22Rv1 (cell line): ENCODE measurements at regions not wholly inside any gene's neighbourhood (a gene's known extent, or its start where the extent isn't known, plus 50 kb on each side); places are given as distances from the start of the nearest gene placed in this dataset.

Source experiments
- H3K27ac ChIP-seq: fragments of 450-650 bp; 2 replicates; pipeline ENCODE4 v1.5.1; 2017
- CTCF ChIP-seq: fragments of 450-650 bp; IDR thresholded peaks from 2 replicates; pipeline ENCODE4 v1.5.1; 2017; ENCODE audit warnings: mild to moderate bottlenecking
- ZFX ChIP-seq: fragments of 450-650 bp; IDR thresholded peaks from 2 replicates; pipeline ENCODE4 v1.6.1; 2017; ENCODE audit warnings: antibody characterized with exemption, borderline replicate concordance

GRCh38 chr3:17928502-17929145 is 186.2 kb upstream of the TBC1D5 start:
- TF ChIP-seq CTCF (no peak), ZFX (no peak)
- no peak overlapping the region for H3K27ac ChIP-seq

GRCh38 chr3:17927036-17927435 is 184.6 kb upstream of the TBC1D5 start:
- no peak overlapping the region for H3K27ac ChIP-seq
- TF ChIP-seq CTCF = no peak
- no peak for TF ChIP-seq ZFX

GRCh38 chr3:17915341-17915740 is 172.9 kb upstream of the TBC1D5 start:
- no peak overlapping the region for H3K27ac ChIP-seq
- TF ChIP-seq CTCF (no peak), ZFX (no peak)

GRCh38 chr3:17913359-17913758 is 170.9 kb upstream of the TBC1D5 start:
- TF ChIP-seq ZFX (no peak), CTCF (no peak)
- H3K27ac ChIP-seq = no peak overlapping the region

GRCh38 chr3:17911986-17912760 is 169.7 kb upstream of the TBC1D5 start:
- no peak for TF ChIP-seq ZFX
- TF ChIP-seq CTCF = no peak
- no peak overlapping the region for H3K27ac ChIP-seq

- no peak overlapping the region for H3K27ac ChIP-seq
- TF ChIP-seq CTCF = no peak
- TF ChIP-seq ZFX = no peak
Measured at GRCh38 chr3:17910922-17911321, 168.5 kb upstream of the TBC1D5 start.

- no peak overlapping the region for H3K27ac ChIP-seq
- no peak for TF ChIP-seq ZFX
- TF ChIP-seq CTCF = no peak
Measured at GRCh38 chr3:17909714-17910113, 167.3 kb upstream of the TBC1D5 start.
